Erythroblast (primary cell): ENCODE measurements at regions not wholly inside any gene's neighbourhood (a gene's known extent, or its start where the extent isn't known, plus 50 kb on each side); places are given as distances from the start of the nearest gene placed in this dataset.

Source experiments
- GATA1 ChIP-seq: IDR thresholded peaks from 2 replicates; pipeline ENCODE4 v1.6.1; 2011; ENCODE audit warnings: low read depth, mild to moderate bottlenecking, control low read depth, low read length, moderate library complexity
- POLR2A ChIP-seq: IDR thresholded peaks from 2 replicates; pipeline ENCODE4 v1.6.1; 2011; ENCODE audit warnings: mild to moderate bottlenecking, low read length

- no peak for TF ChIP-seq POLR2A
- no peak for TF ChIP-seq GATA1
Observed at GRCh38 chr5:155150012-155150411, 136.5 kb downstream of the KIF4B start.
